HT-29 (cell line): ENCODE measurements at regions not wholly inside any gene's neighbourhood (a gene's known extent, or its start where the extent isn't known, plus 50 kb on each side); places are given as distances from the start of the nearest gene placed in this dataset.

Experiments used
- DNase-seq: peaks from one replicate; pipeline ENCODE4 v3.0.0-alpha.2; 2015; ENCODE audit warnings: low spot score

- no peak for DNase-seq
Observed at GRCh38 chr6:21648475-21649050, 55.0 kb downstream of the SOX4 start.

GRCh38 chr6:21653323-21653722 is 59.8 kb downstream of the SOX4 start:
- DNase-seq: no peak

GRCh38 chr6:21653905-21654304 is 60.4 kb downstream of the SOX4 start:
- no peak for DNase-seq

- no peak for DNase-seq
Observed at GRCh38 chr6:21654361-21654760, 60.8 kb downstream of the SOX4 start.

- no peak for DNase-seq
Observed at GRCh38 chr6:21663966-21664313, 70.4 kb downstream of the SOX4 start.

GRCh38 chr6:21664314-21665109 is 71.0 kb downstream of the SOX4 start:
- DNase-seq: no peak

- DNase-seq: no peak
Observed at GRCh38 chr6:21665110-21665391, 71.5 kb downstream of the SOX4 start.

- DNase-seq: no peak
Observed at GRCh38 chr6:21665392-21666200, 72.0 kb downstream of the SOX4 start.

GRCh38 chr6:21666201-21666691 is 72.7 kb downstream of the SOX4 start:
- DNase-seq: no peak

GRCh38 chr6:21666853-21667681 is 73.5 kb downstream of the SOX4 start:
- DNase-seq: no peak

- no peak for DNase-seq
Observed at GRCh38 chr6:21668795-21669194, 75.2 kb downstream of the SOX4 start.

GRCh38 chr6:21676769-21677168 is 83.2 kb downstream of the SOX4 start:
- no peak for DNase-seq

GRCh38 chr6:21678990-21679389 is 85.4 kb downstream of the SOX4 start:
- no peak for DNase-seq

- no peak for DNase-seq
Observed at GRCh38 chr6:21679761-21680265, 86.3 kb downstream of the SOX4 start.

- DNase-seq: no peak
Observed at GRCh38 chr6:21680611-21681010, 87.1 kb downstream of the SOX4 start.

- DNase-seq: no peak
Observed at GRCh38 chr6:21690489-21690888, 96.9 kb downstream of the SOX4 start.

GRCh38 chr6:21691685-21692346 is 98.3 kb downstream of the SOX4 start:
- no peak for DNase-seq

GRCh38 chr6:21692721-21693120 is 99.2 kb downstream of the SOX4 start:
- DNase-seq: no peak

- DNase-seq: no peak
Observed at GRCh38 chr6:21694168-21694567, 100.6 kb downstream of the SOX4 start.

- no peak for DNase-seq
Observed at GRCh38 chr6:21707524-21708319, 114.2 kb downstream of the SOX4 start.

- no peak for DNase-seq
Observed at GRCh38 chr6:21708320-21708580, 114.7 kb downstream of the SOX4 start.
